ENCODE measurements at regions not wholly inside any gene's neighbourhood (a gene's known extent, or its start where the extent isn't known, plus 50 kb on each side); places are given as distances from the start of the nearest gene placed in this dataset.
"Not testable (repeated sequence)": the region's sequence is repeated elsewhere in the genome, so short reads cannot be mapped to it uniquely, and the experiment has no call there.

DNA sequence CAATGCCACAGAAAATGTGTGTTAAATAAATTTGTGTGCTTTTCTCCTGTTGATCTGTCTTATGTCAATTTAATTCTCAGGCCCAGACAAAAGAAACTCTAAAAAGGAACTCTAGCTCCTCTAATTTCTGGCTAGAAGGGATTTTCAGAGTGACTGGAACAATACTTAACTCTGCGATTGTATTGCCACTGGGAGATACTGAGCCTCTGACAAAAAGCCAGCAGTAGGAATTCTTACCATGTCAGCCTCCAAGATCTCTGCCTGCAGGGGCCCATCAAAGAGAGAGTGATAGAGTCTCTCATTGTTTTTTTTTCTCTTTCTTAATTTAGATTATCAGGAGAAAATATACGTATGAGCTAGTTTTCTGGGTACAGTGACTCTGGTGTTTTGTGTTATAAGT is 1165.7 kb downstream of the BRINP3 start:
- DNase-seq, result no peak
- H3K36me3 ChIP-seq, result no peaks in the 10 kb centered on the region
- H3K27me3 ChIP-seq, result no peaks in the 10 kb centered on the region
- no peak overlapping the region for H3K4me3 ChIP-seq
- H3K4me1 ChIP-seq, result no peaks in the 10 kb centered on the region
- H3K27ac ChIP-seq, result no peak overlapping the region
- H3K9me3 ChIP-seq (replicated peaks), result no peaks in the 10 kb centered on the region

DNA sequence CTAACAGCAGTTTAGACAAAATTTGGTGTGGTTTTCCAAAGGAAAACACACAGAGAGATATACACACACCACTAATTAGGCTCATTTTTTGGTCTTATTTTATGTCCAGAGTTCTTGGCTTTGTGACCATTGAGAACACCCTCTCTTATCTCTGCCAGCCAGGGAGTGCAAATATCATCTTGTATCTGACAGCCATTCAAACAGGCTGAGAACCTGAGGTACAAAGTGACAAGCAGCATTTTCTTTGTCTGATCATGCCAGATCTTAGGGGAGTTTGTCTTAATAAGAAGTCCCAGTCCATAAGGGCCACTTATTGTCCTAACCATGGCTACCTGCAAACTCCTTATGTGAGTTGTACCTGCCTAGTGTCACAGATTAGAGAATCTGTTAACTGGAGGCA is 1165.2 kb downstream of the BRINP3 start:
- Histone ChIP-seq H3K4me3 (no peak overlapping the region), H3K9me3 (replicated peaks) (no peaks in the 10 kb centered on the region), H3K27me3 (no peaks in the 10 kb centered on the region), H3K36me3 (no peaks in the 10 kb centered on the region), H3K4me1 (no peaks in the 10 kb centered on the region), H3K27ac (no peak overlapping the region)
- no peak for DNase-seq

DNA sequence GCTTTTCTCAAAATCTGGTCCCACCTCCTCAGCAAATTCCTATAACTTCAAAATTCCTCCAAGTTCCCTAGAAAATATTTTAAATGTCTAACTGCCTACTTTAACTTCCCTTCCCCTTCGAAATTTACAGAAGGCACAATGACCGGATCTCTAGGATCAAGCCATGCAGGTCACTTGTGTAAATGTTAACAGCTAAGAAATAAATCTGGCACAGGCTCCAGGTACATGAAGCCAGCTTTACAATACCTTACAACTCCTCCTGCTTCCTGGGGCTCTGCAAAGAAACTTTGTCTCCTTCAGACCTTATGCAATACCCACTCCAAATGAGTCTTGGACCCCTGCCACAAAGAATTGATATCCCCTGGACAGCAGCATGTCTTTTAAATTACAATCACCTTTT is 1164.2 kb downstream of the BRINP3 start:
- Histone ChIP-seq H3K9me3 (replicated peaks) (no peaks in the 10 kb centered on the region), H3K4me3 (no peak overlapping the region), H3K4me1 (no peaks in the 10 kb centered on the region), H3K36me3 (no peaks in the 10 kb centered on the region), H3K27me3 (no peaks in the 10 kb centered on the region), H3K27ac (no peak overlapping the region)
- no peak for DNase-seq

GRCh38 chr1:189315035-189315901 is 1162.4 kb downstream of the BRINP3 start:
- H3K27ac ChIP-seq, result no peak overlapping the region
- H3K36me3 ChIP-seq, result no peaks in the 10 kb centered on the region
- H3K9me3 ChIP-seq (replicated peaks), result no peaks in the 10 kb centered on the region
- H3K4me1 ChIP-seq, result no peaks in the 10 kb centered on the region
- DNase-seq, result no peak
- no peaks in the 10 kb centered on the region for H3K27me3 ChIP-seq
- no peak overlapping the region for H3K4me3 ChIP-seq

- Histone ChIP-seq H3K36me3 (no peaks in the 10 kb centered on the region), H3K27me3 (no peaks in the 10 kb centered on the region), H3K4me3 (no peak overlapping the region), H3K9me3 (replicated peaks) (no peaks in the 10 kb centered on the region), H3K4me1 (no peaks in the 10 kb centered on the region), H3K27ac (no peak overlapping the region)
- no peak for DNase-seq
These were observed 1154.6 kb downstream of the BRINP3 start for GRCh38 chr1:189323091-189323490.

DNA sequence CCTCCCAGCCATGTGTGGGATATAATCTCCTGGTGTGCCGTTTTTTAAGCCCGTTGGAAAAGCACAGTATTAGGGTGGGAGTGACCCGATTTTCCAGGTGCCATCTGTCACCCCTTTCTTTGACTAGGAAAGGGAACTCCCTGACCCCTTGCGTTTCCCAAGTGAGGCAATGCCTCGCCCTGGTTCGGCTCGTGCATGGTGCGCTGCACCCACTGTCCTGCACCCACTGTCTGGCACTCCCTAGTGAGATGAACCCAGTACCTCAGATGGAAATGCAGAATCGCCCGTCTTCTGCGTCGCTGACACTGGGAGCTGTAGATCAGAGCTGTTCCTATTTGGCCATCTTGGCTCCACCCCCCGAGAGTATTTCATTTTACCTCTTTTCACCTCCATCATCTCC is 1146.6 kb downstream of the BRINP3 start:
- not testable (repeated sequence) for DNase-seq; H3K4me1 ChIP-seq; H3K27ac ChIP-seq; H3K27me3 ChIP-seq; H3K9me3 ChIP-seq (replicated peaks); H3K4me3 ChIP-seq; H3K36me3 ChIP-seq

GRCh38 chr1:189336115-189337100 is 1141.3 kb downstream of the BRINP3 start:
- Histone ChIP-seq H3K4me1 (no peaks in the 10 kb centered on the region), H3K36me3 (no peaks in the 10 kb centered on the region), H3K27me3 (no peaks in the 10 kb centered on the region), H3K4me3 (no peak overlapping the region), H3K9me3 (replicated peaks) (no peaks in the 10 kb centered on the region), H3K27ac (no peak overlapping the region)
- DNase-seq, result no peak

DNA sequence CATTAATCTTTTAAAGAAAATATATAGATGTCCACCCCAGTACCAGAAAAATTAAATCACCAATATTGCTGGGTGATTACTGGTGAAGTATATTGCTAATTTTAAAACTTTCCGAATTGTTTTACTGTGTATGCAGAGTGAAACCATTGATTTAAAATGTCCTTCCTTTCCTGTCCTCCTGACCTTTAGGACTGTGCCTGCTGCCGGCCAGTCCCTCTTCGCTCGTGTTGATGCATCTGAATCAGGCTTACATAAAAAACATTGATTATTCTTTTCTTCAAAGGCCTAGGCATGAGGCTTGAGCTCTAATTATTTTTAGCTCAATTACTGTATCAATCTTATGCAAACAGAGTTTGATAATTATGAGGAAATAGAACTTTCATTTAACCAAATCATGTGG is 1128.1 kb downstream of the BRINP3 start:
- DNase-seq, result no peak
- no peaks in the 10 kb centered on the region for H3K9me3 ChIP-seq (replicated peaks)
- no peaks in the 10 kb centered on the region for H3K27me3 ChIP-seq
- no peak overlapping the region for H3K27ac ChIP-seq
- no peak overlapping the region for H3K4me3 ChIP-seq
- no peaks in the 10 kb centered on the region for H3K36me3 ChIP-seq
- no peaks in the 10 kb centered on the region for H3K4me1 ChIP-seq

DNA sequence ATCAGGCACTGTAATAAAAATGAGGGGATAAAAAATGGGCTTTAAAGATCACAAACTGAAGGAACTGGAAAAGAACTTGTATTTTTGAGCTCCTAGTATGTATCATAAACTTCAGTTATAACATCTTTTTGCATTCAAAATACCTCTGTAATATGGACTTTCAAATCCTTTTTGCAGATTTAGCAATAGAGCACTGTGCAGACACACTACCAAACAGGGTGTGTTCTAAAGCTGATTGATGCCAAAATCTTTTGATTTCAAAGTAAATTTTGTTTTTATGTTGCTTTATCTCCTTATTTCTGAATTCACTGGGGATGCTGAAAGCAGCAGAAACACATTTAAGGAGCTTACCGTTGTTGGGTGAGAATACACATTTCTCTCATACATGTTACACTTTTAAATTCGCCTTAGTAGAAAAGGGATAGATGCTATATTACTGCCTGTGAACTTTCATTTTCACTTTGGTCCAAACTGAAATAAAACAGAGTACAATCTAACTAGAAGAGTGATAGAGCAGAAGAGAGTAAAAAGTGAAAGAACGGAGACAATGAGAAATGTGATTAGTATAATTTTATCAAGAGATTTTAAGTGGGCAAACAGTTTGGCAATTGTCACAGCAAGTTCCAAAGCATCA is 1126.6 kb downstream of the BRINP3 start:
- H3K27ac ChIP-seq, result no peak overlapping the region
- no peaks in the 10 kb centered on the region for H3K4me1 ChIP-seq
- H3K4me3 ChIP-seq, result no peak overlapping the region
- no peaks in the 10 kb centered on the region for H3K9me3 ChIP-seq (replicated peaks)
- DNase-seq, result no peak
- no peaks in the 10 kb centered on the region for H3K27me3 ChIP-seq
- no peaks in the 10 kb centered on the region for H3K36me3 ChIP-seq

DNA sequence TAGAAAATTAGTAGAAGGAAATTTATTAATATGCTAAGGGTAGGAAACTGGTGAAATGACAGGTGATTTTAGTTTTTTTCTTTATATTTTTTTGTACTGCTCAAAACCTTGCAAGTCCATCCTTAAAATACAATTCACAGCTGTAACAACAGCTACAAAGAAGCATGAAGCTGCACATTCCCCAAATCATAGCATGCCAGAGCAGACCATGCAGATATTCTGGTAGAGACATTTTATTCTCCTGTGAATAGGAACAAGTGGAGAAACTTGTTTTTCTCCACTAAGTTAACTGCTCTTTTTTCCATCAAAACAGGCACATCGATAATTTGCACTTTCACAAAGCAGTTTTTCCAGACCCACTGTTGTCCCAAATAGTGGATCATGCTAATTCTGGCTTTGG is 1125.7 kb downstream of the BRINP3 start:
- no peak overlapping the region for H3K4me3 ChIP-seq
- H3K4me1 ChIP-seq, result no peaks in the 10 kb centered on the region
- H3K36me3 ChIP-seq, result no peaks in the 10 kb centered on the region
- no peak for DNase-seq
- no peak overlapping the region for H3K27ac ChIP-seq
- H3K27me3 ChIP-seq, result no peaks in the 10 kb centered on the region
- H3K9me3 ChIP-seq (replicated peaks), result no peaks in the 10 kb centered on the region

GRCh38 chr1:189356206-189356605 is 1121.5 kb downstream of the BRINP3 start:
- Histone ChIP-seq H3K36me3 (no peaks in the 10 kb centered on the region), H3K27me3 (no peaks in the 10 kb centered on the region), H3K9me3 (replicated peaks) (no peaks in the 10 kb centered on the region), H3K27ac (no peak overlapping the region), H3K4me1 (no peaks in the 10 kb centered on the region), H3K4me3 (no peak overlapping the region)
- DNase-seq, result no peak

- no peaks in the 10 kb centered on the region for H3K4me1 ChIP-seq
- no peak overlapping the region for H3K4me3 ChIP-seq
- no peaks in the 10 kb centered on the region for H3K9me3 ChIP-seq (replicated peaks)
- H3K27me3 ChIP-seq, result no peaks in the 10 kb centered on the region
- no peak for DNase-seq
- H3K27ac ChIP-seq, result no peak overlapping the region
- no peaks in the 10 kb centered on the region for H3K36me3 ChIP-seq
These were observed 1120.3 kb downstream of the BRINP3 start for GRCh38 chr1:189357317-189357716.

- no peaks in the 10 kb centered on the region for H3K36me3 ChIP-seq
- H3K4me1 ChIP-seq, result no peaks in the 10 kb centered on the region
- no peaks in the 10 kb centered on the region for H3K9me3 ChIP-seq (replicated peaks)
- H3K4me3 ChIP-seq, result no peak overlapping the region
- no peak overlapping the region for H3K27ac ChIP-seq
- no peaks in the 10 kb centered on the region for H3K27me3 ChIP-seq
- no peak for DNase-seq
These were observed 1108.1 kb downstream of the BRINP3 start for GRCh38 chr1:189369612-189370011.

DNA sequence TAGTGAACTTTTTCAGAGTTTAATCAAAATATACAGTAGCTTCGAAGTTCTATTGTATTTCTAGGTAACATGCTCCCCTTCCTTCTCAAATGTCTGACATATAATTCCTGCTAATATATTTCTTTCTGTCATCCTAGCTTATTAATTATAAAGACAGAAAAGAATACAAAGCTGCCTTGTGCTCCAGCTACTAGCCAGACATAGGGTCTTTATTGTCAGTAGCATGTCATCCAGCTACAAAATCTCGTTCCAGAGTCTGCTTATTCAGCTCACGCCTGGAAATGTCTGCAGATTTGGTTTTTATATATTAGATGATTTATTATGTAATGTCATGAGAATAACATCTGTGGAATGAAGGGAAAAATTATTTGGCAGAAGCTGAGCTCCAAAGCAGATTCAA is 1102.8 kb downstream of the BRINP3 start:
- no peaks in the 10 kb centered on the region for H3K9me3 ChIP-seq (replicated peaks)
- H3K4me3 ChIP-seq, result no peak overlapping the region
- no peak for DNase-seq
- H3K36me3 ChIP-seq, result no peaks in the 10 kb centered on the region
- H3K27ac ChIP-seq, result no peak overlapping the region
- H3K27me3 ChIP-seq, result no peaks in the 10 kb centered on the region
- H3K4me1 ChIP-seq, result no peaks in the 10 kb centered on the region

GRCh38 chr1:189405419-189405818 is 1072.2 kb downstream of the BRINP3 start:
- no peaks in the 10 kb centered on the region for H3K36me3 ChIP-seq
- H3K9me3 ChIP-seq (replicated peaks), result no peaks in the 10 kb centered on the region
- H3K4me1 ChIP-seq, result no peaks in the 10 kb centered on the region
- H3K27ac ChIP-seq, result no peak overlapping the region
- DNase-seq, result no peak
- no peaks in the 10 kb centered on the region for H3K27me3 ChIP-seq
- no peak overlapping the region for H3K4me3 ChIP-seq
